NCI-H524 treated with DMSO at 0.1 percent for 48 hours (cell line): ENCODE measurements at regions not wholly inside any gene's neighbourhood (a gene's known extent, or its start where the extent isn't known, plus 50 kb on each side); places are given as distances from the start of the nearest gene placed in this dataset.

Experiments
- DNase-seq: peaks from one replicate; lab custom pipeline; 2025; lab: John Stamatoyannopoulos, UW

GRCh38 chrX:141641138-141641537, 51.6 kb downstream of the SPANXA2 start:
- no peak for DNase-seq

GRCh38 chrX:141642979-141643378, 53.5 kb downstream of the SPANXA2 start:
- DNase-seq = peak; percentile 70
